ENCODE measurements at regions not wholly inside any gene's neighbourhood (a gene's known extent, or its start where the extent isn't known, plus 50 kb on each side); places are given as distances from the start of the nearest gene placed in this dataset.

- TF ChIP-seq CTCF (IDR thresholded peaks at IDR 0.05) (no peak), POLR2A (IDR thresholded peaks at IDR 0.05) (no peak), POLR2AphosphoS5 (IDR thresholded peaks at IDR 0.05) (no peak)
Measured at GRCh38 chr2:149732730-149733290, 145.2 kb upstream of the MMADHC start.

All from suprapubic skin (tissue), 4 donors.